Right cardiac atrium (tissue), 5 donors: ENCODE measurements at regions not wholly inside any gene's neighbourhood (a gene's known extent, or its start where the extent isn't known, plus 50 kb on each side); places are given as distances from the start of the nearest gene placed in this dataset.
"Not testable (repeated sequence)": the region's sequence is repeated elsewhere in the genome, so short reads cannot be mapped to it uniquely, and the experiment has no call there.

Experiments used
- ATAC-seq, 2 donors: fragments of 200-7000 bp; cut with Tn5 transposase; one replicate each; pipeline versions ENCODE4 v1.8.0 to v1.9.1; 2020; ENCODE audit warnings: moderate library complexity in 2 of 2, mild to moderate bottlenecking in 1 of 2
- DNase-seq, 3 donors: peaks; one replicate each; pipeline ENCODE4 v3.0.0-alpha.2; 2020
- H3K27ac ChIP-seq: one replicate; pipeline ENCODE4 v1.5.1; 2013; ENCODE audit warnings: mild to moderate bottlenecking, low read length, control low read depth, moderate library complexity
- H3K27me3 ChIP-seq: one replicate; pipeline ENCODE4 v1.6.1; 2013; ENCODE audit not compliant: control insufficient read depth, insufficient read depth
- H3K4me1 ChIP-seq: one replicate; pipeline ENCODE4 v1.6.1; 2013; ENCODE audit warnings: low read length; ENCODE audit not compliant: control insufficient read depth, insufficient read depth
- H3K4me3 ChIP-seq: one replicate; pipeline ENCODE4 v1.5.1; 2013; ENCODE audit warnings: low read length, control low read depth
- H3K9me3 ChIP-seq: one replicate; pipeline ENCODE4 v1.6.1; 2013; ENCODE audit warnings: low read length; ENCODE audit not compliant: control insufficient read depth
- WGBS: extraction: QIAGEN DNeasy Blood & Tissue Kit; methylation state at CpG from one replicate; pipeline ENCODE4 v1.1.7; 2013; 5-methylcytosine and 5-hydroxymethylcytosine counted together
- intact Hi-C, 4 donors: fragments of 100-400 bp; cut with DNase I; formaldehyde crosslinking; loops; one replicate each; pipeline versions ENCODE4 v1.11.0 to v1.14.0; 2022 to 2023
- donor health status: healthy with polysubstance abuse.
- donor health status: DM: no; HTN: yes; CAD: no.
- donor health status: DM: no; HTN: no; CAD: no.
- donor health status: DM: no; HTN: yes; CAD: no; lungs with severe emphysema.
- donor health status: DM: yes; HTN: yes; CAD: no.

DNA sequence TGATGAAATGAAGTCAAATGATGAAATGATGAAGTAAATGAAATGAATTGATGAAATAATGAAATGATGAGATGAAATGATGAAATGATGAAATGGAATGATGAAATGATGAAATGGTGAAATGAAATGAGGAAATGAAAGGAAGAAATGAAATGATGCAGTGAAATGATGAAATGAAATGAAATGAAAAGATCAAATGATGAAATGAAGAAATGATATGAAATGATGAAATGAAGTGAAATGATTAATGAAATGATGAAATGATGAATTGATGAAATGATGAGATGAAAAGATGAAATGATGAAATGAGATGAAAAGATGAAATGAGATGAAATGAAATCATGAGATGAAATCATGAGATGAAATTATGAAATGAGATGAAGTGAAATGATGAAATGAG, 139.2 kb upstream of the ERV3-1 start:
- H3K4me3 ChIP-seq, ATAC-seq, intact Hi-C loops, DNase-seq, H3K27ac ChIP-seq, H3K27me3 ChIP-seq, H3K4me1 ChIP-seq, H3K9me3 ChIP-seq: not testable (repeated sequence)

GRCh38 chr7:65145008-65145407, 138.5 kb upstream of the ERV3-1 start:
- intact Hi-C loops, H3K27me3 ChIP-seq, H3K27ac ChIP-seq, H3K4me3 ChIP-seq, H3K9me3 ChIP-seq, DNase-seq, ATAC-seq, H3K4me1 ChIP-seq: not testable (repeated sequence)
- WGBS: 69% methylated on average over 1 of the region's 1 CpG

DNA sequence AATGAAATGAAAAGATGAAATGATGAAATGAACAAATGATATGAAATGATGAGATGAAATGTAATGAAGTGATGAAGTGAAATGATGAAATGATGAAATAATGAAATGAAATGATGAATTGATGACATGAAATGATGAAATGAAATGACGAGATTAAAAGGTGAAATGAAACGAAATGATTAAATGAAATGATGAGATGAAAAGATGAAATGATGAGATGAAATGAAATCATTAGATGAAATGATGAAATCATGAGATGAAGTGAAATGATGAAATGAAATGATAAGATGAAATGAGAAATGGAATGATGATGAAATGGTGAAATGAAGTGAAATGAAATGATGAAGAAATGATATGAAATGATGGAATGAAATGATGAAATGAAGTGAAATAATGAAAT, 138.1 kb upstream of the ERV3-1 start:
- H3K27me3 ChIP-seq, ATAC-seq, DNase-seq, H3K4me3 ChIP-seq, intact Hi-C loops, H3K27ac ChIP-seq, H3K9me3 ChIP-seq, H3K4me1 ChIP-seq: not testable (repeated sequence)
- 96% methylated on average over 2 of the region's 2 CpGs for WGBS

- H3K27ac ChIP-seq, H3K27me3 ChIP-seq, H3K4me1 ChIP-seq, H3K9me3 ChIP-seq, ATAC-seq, H3K4me3 ChIP-seq, intact Hi-C loops, DNase-seq: not testable (repeated sequence)
- 81% methylated on average over 2 of the region's 2 CpGs for WGBS
Measured at GRCh38 chr7:65144119-65144518, 137.6 kb upstream of the ERV3-1 start.

DNA sequence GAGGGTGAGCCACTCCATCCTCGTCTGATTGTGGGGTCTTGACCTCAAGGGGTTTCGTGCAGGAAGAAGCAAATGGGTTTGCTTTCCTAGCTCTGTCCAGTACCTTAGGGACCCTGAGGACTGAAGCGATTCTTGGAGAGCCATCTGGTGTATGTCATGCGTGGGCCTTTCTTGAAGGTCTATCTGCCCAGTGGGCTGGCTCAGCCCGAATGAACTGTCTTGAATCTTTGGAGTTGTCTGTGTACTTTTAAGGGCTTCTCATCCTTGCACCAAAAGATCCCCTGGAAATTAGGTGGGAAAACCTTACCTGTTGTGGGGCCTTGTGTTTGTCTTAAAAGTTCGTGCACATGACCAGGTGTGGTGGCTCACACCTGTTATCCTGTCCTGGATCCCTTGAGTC, 135.4 kb upstream of the ERV3-1 start:
- ATAC-seq, H3K9me3 ChIP-seq: not testable (repeated sequence)

GRCh38 chr7:65141405-65141778, 134.9 kb upstream of the ERV3-1 start:
- ATAC-seq: not testable (repeated sequence)

More for the DNA sequence above, 135.4 kb upstream of the ERV3-1 start:
- H3K27ac ChIP-seq, DNase-seq, H3K27me3 ChIP-seq, intact Hi-C loops, H3K4me1 ChIP-seq, H3K4me3 ChIP-seq: not testable (repeated sequence)
- 64% methylated on average over 4 of the region's 6 CpGs for WGBS

DNA sequence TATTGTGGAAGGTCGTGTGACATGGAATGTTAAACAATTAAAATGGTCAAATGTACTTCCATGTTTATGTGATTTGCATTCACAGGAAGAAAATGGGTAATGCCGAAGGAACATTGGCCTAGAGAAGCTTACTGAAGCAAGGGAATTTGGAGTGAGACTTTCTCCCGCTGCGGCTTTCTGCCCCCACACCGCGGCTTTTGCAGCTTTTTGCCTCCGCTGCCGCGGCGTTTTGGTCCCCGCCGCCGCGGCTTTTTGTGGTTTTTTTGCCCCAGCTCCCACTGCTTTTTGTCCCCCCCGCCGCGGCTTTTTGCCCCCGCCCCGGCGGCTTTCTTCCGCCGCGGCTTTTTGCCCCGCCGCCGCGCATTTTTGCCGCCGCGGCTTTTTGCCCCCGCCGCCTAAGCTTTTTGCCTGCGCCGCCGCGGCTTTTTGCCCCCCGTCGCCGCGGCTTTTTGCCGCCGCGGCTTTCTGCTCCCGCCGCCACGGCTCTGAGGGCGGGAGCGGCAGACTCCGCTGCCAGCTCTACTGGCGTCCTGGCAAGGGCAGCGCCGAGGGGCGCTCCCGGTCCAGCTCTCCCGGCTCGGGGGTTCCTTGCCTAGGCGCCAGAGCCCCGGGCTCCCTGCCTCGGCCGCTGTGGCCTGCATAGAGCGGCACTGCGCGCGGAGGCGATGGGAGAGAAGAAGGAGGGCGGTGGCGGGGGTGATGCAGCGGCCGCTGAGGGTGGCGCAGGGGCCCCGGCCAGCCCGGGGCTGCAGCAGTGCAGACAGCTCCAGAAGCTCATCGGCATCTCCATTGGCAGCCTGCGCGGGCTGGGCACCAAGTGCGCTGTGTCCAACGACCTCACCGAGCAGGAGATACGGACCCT, 134.3 kb upstream of the ERV3-1 start:
- intact Hi-C loops, H3K4me3 ChIP-seq, ATAC-seq, H3K27ac ChIP-seq, H3K9me3 ChIP-seq, H3K4me1 ChIP-seq, H3K27me3 ChIP-seq: not testable (repeated sequence)
- 2% methylated on average over 22 of the region's 79 CpGs for WGBS
- peak; percentile 7 to 20 (median 16) for DNase-seq

More at GRCh38 chr7:65141405-65141778, 134.9 kb upstream of the ERV3-1 start:
- H3K27me3 ChIP-seq, H3K4me3 ChIP-seq, H3K9me3 ChIP-seq, H3K27ac ChIP-seq, H3K4me1 ChIP-seq, intact Hi-C loops: not testable (repeated sequence)
- peak; percentile 12 to 51 (median 39) for DNase-seq
- 29% methylated on average over 16 of the region's 20 CpGs for WGBS

DNA sequence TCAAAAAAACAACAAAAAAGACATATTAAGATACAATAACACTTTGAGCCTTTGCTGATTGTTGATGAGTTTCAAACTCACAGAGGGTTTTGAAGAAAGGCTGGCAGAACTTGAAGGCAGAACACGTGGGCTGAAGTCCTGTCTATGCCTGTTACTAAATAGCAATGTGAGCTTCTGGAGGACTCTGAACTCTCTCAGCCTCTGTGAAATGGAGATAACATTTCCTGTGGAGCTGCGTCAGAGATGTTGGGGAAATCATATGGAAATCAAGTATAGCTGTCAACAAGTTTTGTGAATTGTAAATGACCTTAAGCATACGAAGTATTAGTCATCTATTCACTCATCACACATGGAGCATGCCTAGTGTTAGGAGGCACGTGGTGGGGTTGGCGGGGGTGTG, 130.4 kb upstream of the ERV3-1 start:
- DNase-seq, ATAC-seq, H3K9me3 ChIP-seq, H3K27me3 ChIP-seq, intact Hi-C loops, H3K4me1 ChIP-seq, H3K27ac ChIP-seq, H3K4me3 ChIP-seq: not testable (repeated sequence)
- no CpG with 5 or more reads among the region's 5 CpGs for WGBS

GRCh38 chr7:65133087-65133486, 126.6 kb upstream of the ERV3-1 start:
- WGBS: no CpG with 5 or more reads among the region's 3 CpGs
- H3K27me3 ChIP-seq, H3K4me3 ChIP-seq, intact Hi-C loops, H3K27ac ChIP-seq, DNase-seq, ATAC-seq, H3K9me3 ChIP-seq, H3K4me1 ChIP-seq: not testable (repeated sequence)

- H3K27me3 ChIP-seq, H3K4me1 ChIP-seq, H3K9me3 ChIP-seq, intact Hi-C loops, ATAC-seq, DNase-seq, H3K4me3 ChIP-seq, H3K27ac ChIP-seq: not testable (repeated sequence)
- WGBS: no CpG with 5 or more reads among the region's 1 CpG
Measured at GRCh38 chr7:65132256-65132655, 125.8 kb upstream of the ERV3-1 start.

DNA sequence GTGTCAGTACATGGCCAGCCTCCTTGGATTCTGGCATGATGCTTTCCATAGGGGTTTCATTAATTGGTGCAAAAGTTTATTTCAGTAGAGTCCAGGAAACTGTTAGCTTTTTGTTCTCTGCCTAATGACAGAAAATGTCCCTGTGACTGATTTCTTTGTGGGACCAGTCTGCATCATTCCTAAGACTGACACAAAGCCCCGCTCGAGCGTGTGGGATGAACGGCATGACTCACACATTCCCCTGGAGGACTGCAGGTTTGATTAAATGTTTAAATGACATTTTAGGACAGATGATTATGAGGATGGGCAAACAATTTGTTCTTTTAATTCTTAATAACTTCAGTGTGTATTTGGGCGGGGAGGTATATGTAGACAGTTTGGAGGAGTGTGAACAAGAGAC, 120.9 kb upstream of the ERV3-1 start:
- intact Hi-C loops, DNase-seq, H3K27ac ChIP-seq, ATAC-seq, H3K4me1 ChIP-seq, H3K4me3 ChIP-seq, H3K9me3 ChIP-seq, H3K27me3 ChIP-seq: not testable (repeated sequence)
- WGBS: no CpG with 5 or more reads among the region's 5 CpGs
